ENCODE measurements at regions not wholly inside any gene's neighbourhood (a gene's known extent, or its start where the extent isn't known, plus 50 kb on each side); places are given as distances from the start of the nearest gene placed in this dataset.
A peak's percentile ranks its signal among the peaks of the same experiment; 100 is the strongest.

GRCh38 chr3:81105206-81105605, 656.2 kb downstream of the GBE1 start:
- no peaks in the 10 kb centered on the region for H4K20me1 ChIP-seq (ENCODE audit: insufficient read depth)
- peak; percentile 2 for DNase-seq
- no peaks in the 10 kb centered on the region for H3F3A ChIP-seq (ENCODE audit: insufficient read depth)
- H2AFZ ChIP-seq = no peak overlapping the region
- WGBS, 2 experiments (ENCODE audit: low coverage in 1 of 2, low lambda C conversion rate in 2 of 2, missing lambda C conversion rate in 2 of 2) = 15 to 16% methylated on average over 2 of the region's 2 CpGs
- in situ Hi-C loops (cut with MboI) = no loop called here
- H3K4me1 ChIP-seq (ENCODE audit: insufficient read depth) = no peaks in the 10 kb centered on the region; the same call in 1 of the 2 replicates
- no peak overlapping the region for H3K4me2 ChIP-seq (ENCODE audit: unreplicated experiment)
- no peak overlapping the region for H3K4me3 ChIP-seq
- no peaks in the 10 kb centered on the region for H3K9me3 ChIP-seq (ENCODE audit: low read depth)
- H3K9me2 ChIP-seq (ENCODE audit: insufficient read depth) = no peaks in the 10 kb centered on the region; the same call in 1 of the 2 replicates
- H3K36me3 ChIP-seq (ENCODE audit: low read depth) = no peaks in the 10 kb centered on the region
- H3K27me3 ChIP-seq (replicated peaks; ENCODE audit: insufficient read depth) = no peaks in the 10 kb centered on the region
- H3K27ac ChIP-seq = no peak overlapping the region
- H3K79me2 ChIP-seq (ENCODE audit: insufficient read depth) = no peaks in the 10 kb centered on the region
- TF ChIP-seq EZH2phosphoT487 (IDR thresholded peaks at IDR 0.05; ENCODE audit: insufficient read depth, low read depth) = no peak
- no peak for TF ChIP-seq EZH2 (IDR thresholded peaks at IDR 0.05; ENCODE audit: insufficient read depth, poor library complexity, severe bottlenecking)
- no peak overlapping the region for H3K9ac ChIP-seq

GRCh38 chr3:81097889-81098288, 663.6 kb downstream of the GBE1 start:
- Histone ChIP-seq H3K4me1 (ENCODE audit: insufficient read depth) (no peaks in the 10 kb centered on the region), H3F3A (ENCODE audit: insufficient read depth) (no peaks in the 10 kb centered on the region), H3K27me3 (replicated peaks; ENCODE audit: insufficient read depth) (no peaks in the 10 kb centered on the region), H3K4me3 (no peak overlapping the region), H3K9me3 (ENCODE audit: low read depth) (no peaks in the 10 kb centered on the region), H3K36me3 (ENCODE audit: low read depth) (no peaks in the 10 kb centered on the region), H3K79me2 (ENCODE audit: insufficient read depth) (no peaks in the 10 kb centered on the region), H4K20me1 (ENCODE audit: insufficient read depth) (no peaks in the 10 kb centered on the region), H3K4me2 (ENCODE audit: unreplicated experiment) (no peak overlapping the region), H3K27ac (no peak overlapping the region), H3K9ac (no peak overlapping the region), H3K9me2 (ENCODE audit: insufficient read depth) (no peaks in the 10 kb centered on the region), H2AFZ (no peak overlapping the region)
- TF ChIP-seq EZH2phosphoT487 (IDR thresholded peaks at IDR 0.05; ENCODE audit: insufficient read depth, low read depth) = no peak
- no peak for TF ChIP-seq EZH2 (IDR thresholded peaks at IDR 0.05; ENCODE audit: insufficient read depth, poor library complexity, severe bottlenecking)
- WGBS, 2 experiments (ENCODE audit: low coverage in 1 of 2, low lambda C conversion rate in 2 of 2, missing lambda C conversion rate in 2 of 2) = 38 to 43% methylated on average over 1 of the region's 1 CpG
- in situ Hi-C loops (cut with MboI) = no loop called here
- no peak for DNase-seq

GRCh38 chr3:81095956-81096355, 665.5 kb downstream of the GBE1 start:
- Histone ChIP-seq H3K27me3 (replicated peaks; ENCODE audit: insufficient read depth) (no peaks in the 10 kb centered on the region), H4K20me1 (ENCODE audit: insufficient read depth) (no peaks in the 10 kb centered on the region), H3K36me3 (ENCODE audit: low read depth) (no peaks in the 10 kb centered on the region), H3K4me2 (ENCODE audit: unreplicated experiment) (no peak overlapping the region), H3K27ac (no peak overlapping the region), H3K9me2 (ENCODE audit: insufficient read depth) (no peaks in the 10 kb centered on the region), H3K4me1 (ENCODE audit: insufficient read depth) (no peaks in the 10 kb centered on the region), H3K9me3 (ENCODE audit: low read depth) (no peaks in the 10 kb centered on the region), H3F3A (ENCODE audit: insufficient read depth) (no peaks in the 10 kb centered on the region), H3K4me3 (no peak overlapping the region), H3K79me2 (ENCODE audit: insufficient read depth) (no peaks in the 10 kb centered on the region), H3K9ac (no peak overlapping the region), H2AFZ (no peak overlapping the region)
- no peak for TF ChIP-seq EZH2phosphoT487 (IDR thresholded peaks at IDR 0.05; ENCODE audit: insufficient read depth, low read depth)
- no peak for TF ChIP-seq EZH2 (IDR thresholded peaks at IDR 0.05; ENCODE audit: insufficient read depth, poor library complexity, severe bottlenecking)
- in situ Hi-C loops (cut with MboI) = no loop called here
- DNase-seq = no peak
- WGBS, 2 experiments (ENCODE audit: low coverage in 1 of 2, low lambda C conversion rate in 2 of 2, missing lambda C conversion rate in 2 of 2) = 2 to 3% methylated on average over 5 of the region's 5 CpGs

DNA sequence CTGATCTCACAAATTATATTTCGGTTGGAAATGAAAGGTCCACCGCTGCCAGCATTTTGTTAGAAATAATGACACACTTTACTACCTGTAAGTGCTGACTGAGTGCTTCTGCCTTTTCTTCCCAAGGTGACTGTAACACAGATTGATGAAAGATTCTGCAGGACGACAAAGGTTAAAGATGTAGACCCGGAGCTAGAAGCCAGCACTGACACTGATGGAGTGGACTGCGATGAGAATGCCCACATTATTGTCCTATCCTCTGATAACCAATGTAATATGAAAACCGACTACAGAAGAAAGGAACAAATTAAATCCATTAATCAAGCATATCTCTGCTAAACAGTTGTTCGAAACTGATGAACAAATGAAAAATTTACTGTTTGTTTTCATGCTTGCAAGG, 666.5 kb downstream of the GBE1 start:
- in situ Hi-C loops (cut with MboI) = no loop called here
- H3K27me3 ChIP-seq (replicated peaks; ENCODE audit: insufficient read depth) = no peaks in the 10 kb centered on the region
- H3K36me3 ChIP-seq (ENCODE audit: low read depth) = no peaks in the 10 kb centered on the region
- no peak overlapping the region for H3K27ac ChIP-seq
- H2AFZ ChIP-seq = no peak overlapping the region
- no peak for DNase-seq
- 52 to 53% methylated on average over 7 of the region's 7 CpGs for WGBS, 2 experiments (ENCODE audit: low coverage in 1 of 2, low lambda C conversion rate in 2 of 2, missing lambda C conversion rate in 2 of 2)
- no peaks in the 10 kb centered on the region for H3K9me3 ChIP-seq (ENCODE audit: low read depth)
- no peak overlapping the region for H3K9ac ChIP-seq
- TF ChIP-seq EZH2 (IDR thresholded peaks at IDR 0.05; ENCODE audit: insufficient read depth, poor library complexity, severe bottlenecking) (no peak), EZH2phosphoT487 (IDR thresholded peaks at IDR 0.05; ENCODE audit: insufficient read depth, low read depth) (no peak)
- no peaks in the 10 kb centered on the region for H3F3A ChIP-seq (ENCODE audit: insufficient read depth)
- no peaks in the 10 kb centered on the region for H3K79me2 ChIP-seq (ENCODE audit: insufficient read depth)
- no peaks in the 10 kb centered on the region for H4K20me1 ChIP-seq (ENCODE audit: insufficient read depth)
- no peak overlapping the region for H3K4me3 ChIP-seq
- no peak overlapping the region for H3K4me2 ChIP-seq (ENCODE audit: unreplicated experiment)
- H3K9me2 ChIP-seq (ENCODE audit: insufficient read depth) = no peaks in the 10 kb centered on the region
- H3K4me1 ChIP-seq (ENCODE audit: insufficient read depth) = no peaks in the 10 kb centered on the region

- TF ChIP-seq EZH2phosphoT487 (IDR thresholded peaks at IDR 0.05; ENCODE audit: insufficient read depth, low read depth) (no peak), EZH2 (IDR thresholded peaks at IDR 0.05; ENCODE audit: insufficient read depth, poor library complexity, severe bottlenecking) (no peak)
- no peaks in the 10 kb centered on the region for H3K9me2 ChIP-seq (ENCODE audit: insufficient read depth)
- H3K4me3 ChIP-seq = no peak overlapping the region
- H3K36me3 ChIP-seq (ENCODE audit: low read depth) = no peaks in the 10 kb centered on the region
- no peak for DNase-seq
- H3K4me2 ChIP-seq (ENCODE audit: unreplicated experiment) = no peak overlapping the region
- H3F3A ChIP-seq (ENCODE audit: insufficient read depth) = no peaks in the 10 kb centered on the region
- no peak overlapping the region for H3K9ac ChIP-seq
- no peaks in the 10 kb centered on the region for H3K9me3 ChIP-seq (ENCODE audit: low read depth)
- H3K4me1 ChIP-seq (ENCODE audit: insufficient read depth) = no peaks in the 10 kb centered on the region
- H3K27ac ChIP-seq = no peak overlapping the region
- no peak overlapping the region for H2AFZ ChIP-seq
- H3K27me3 ChIP-seq (replicated peaks; ENCODE audit: insufficient read depth) = no peaks in the 10 kb centered on the region
- in situ Hi-C loops (cut with MboI) = no loop called here
- H4K20me1 ChIP-seq (ENCODE audit: insufficient read depth) = no peaks in the 10 kb centered on the region
- no peaks in the 10 kb centered on the region for H3K79me2 ChIP-seq (ENCODE audit: insufficient read depth)
- 23 to 37% methylated on average over 3 of the region's 3 CpGs for WGBS, 2 experiments (ENCODE audit: low coverage in 1 of 2, low lambda C conversion rate in 2 of 2, missing lambda C conversion rate in 2 of 2)
Observed at GRCh38 chr3:81087607-81088006, 673.8 kb downstream of the GBE1 start.
